Activated gamma-delta T cell treated with anti-CD3 and anti-CD28 coated beads, Interleukin-2, amount 50 U/mL, for 16 hours (primary cell): ENCODE measurements at regions not wholly inside any gene's neighbourhood (a gene's known extent, or its start where the extent isn't known, plus 50 kb on each side); places are given as distances from the start of the nearest gene placed in this dataset.

Experiments used
- DNase-seq: peaks from one replicate; pipeline ENCODE4 v3.0.0-alpha.2; 2020; ENCODE audit warnings: low read depth

- DNase-seq = no peak
Observed at GRCh38 chr1:38256072-38256471, 209.5 kb upstream of the POU3F1 start.

GRCh38 chr1:38253314-38253713 is 206.7 kb upstream of the POU3F1 start:
- DNase-seq = no peak

- DNase-seq = no peak
Observed at GRCh38 chr1:38250356-38250755, 203.8 kb upstream of the POU3F1 start.

GRCh38 chr1:38249001-38249400 is 202.4 kb upstream of the POU3F1 start:
- no peak for DNase-seq

GRCh38 chr1:38246955-38247952 is 200.7 kb upstream of the POU3F1 start:
- DNase-seq = no peak

- DNase-seq = no peak
Observed at GRCh38 chr1:38244218-38244845, 197.7 kb upstream of the POU3F1 start.

- DNase-seq = no peak
Observed at GRCh38 chr1:38243106-38243505, 196.5 kb upstream of the POU3F1 start.

- DNase-seq = no peak
Observed at GRCh38 chr1:38242506-38242905, 195.9 kb upstream of the POU3F1 start.

- no peak for DNase-seq
Observed at GRCh38 chr1:38241594-38242334, 195.2 kb upstream of the POU3F1 start.

- no peak for DNase-seq
Observed at GRCh38 chr1:38240618-38241017, 194.0 kb upstream of the POU3F1 start.

- DNase-seq = no peak
Observed at GRCh38 chr1:38239258-38239835, 192.8 kb upstream of the POU3F1 start.

GRCh38 chr1:38238294-38238693 is 191.7 kb upstream of the POU3F1 start:
- no peak for DNase-seq

GRCh38 chr1:38235705-38236104 is 189.1 kb upstream of the POU3F1 start:
- DNase-seq = no peak

- no peak for DNase-seq
Observed at GRCh38 chr1:38231941-38232340, 185.3 kb upstream of the POU3F1 start.

GRCh38 chr1:38228718-38229117 is 182.1 kb upstream of the POU3F1 start:
- DNase-seq = no peak

GRCh38 chr1:38225745-38226144 is 179.2 kb upstream of the POU3F1 start:
- DNase-seq = no peak

GRCh38 chr1:38223391-38223790 is 176.8 kb upstream of the POU3F1 start:
- no peak for DNase-seq

GRCh38 chr1:38222891-38223290 is 176.3 kb upstream of the POU3F1 start:
- DNase-seq = no peak

GRCh38 chr1:38221006-38221649 is 174.5 kb upstream of the POU3F1 start:
- DNase-seq = no peak

- DNase-seq = no peak
Observed at GRCh38 chr1:38217316-38217715, 170.7 kb upstream of the POU3F1 start.

GRCh38 chr1:38213646-38214434 is 167.2 kb upstream of the POU3F1 start:
- DNase-seq = no peak
